Hindlimb muscle (tissue), 1 donor: ENCODE measurements at regions not wholly inside any gene's neighbourhood (a gene's known extent, or its start where the extent isn't known, plus 50 kb on each side); places are given as distances from the start of the nearest gene placed in this dataset.
"Not testable (repeated sequence)": the region's sequence is repeated elsewhere in the genome, so short reads cannot be mapped to it uniquely, and the experiment has no call there.

Experiments
- DNase-seq: peaks from one replicate; pipeline ENCODE4 v3.0.0-alpha.2; 2013

DNA sequence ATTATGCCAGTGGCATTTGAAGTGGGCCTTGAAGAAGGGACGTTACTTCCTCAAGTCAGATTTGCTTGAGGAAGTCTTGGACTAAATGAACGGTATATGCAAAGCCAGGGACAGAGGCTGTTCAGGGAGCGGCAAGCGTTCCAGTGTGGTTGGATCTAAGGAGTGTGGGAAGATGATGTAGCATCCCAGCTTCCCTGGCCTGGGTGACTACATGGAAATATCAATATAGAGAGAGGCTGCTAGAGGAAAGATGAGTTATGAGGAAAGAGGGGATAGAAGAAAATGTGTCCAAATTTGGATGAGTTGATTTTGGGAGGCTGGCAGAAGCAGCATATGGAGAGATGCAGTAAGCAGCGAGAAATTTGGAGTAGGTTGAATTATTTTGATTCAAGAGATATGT, 432.5 kb upstream of the TENM3 start:
- DNase-seq, result peak; percentile 19

DNA sequence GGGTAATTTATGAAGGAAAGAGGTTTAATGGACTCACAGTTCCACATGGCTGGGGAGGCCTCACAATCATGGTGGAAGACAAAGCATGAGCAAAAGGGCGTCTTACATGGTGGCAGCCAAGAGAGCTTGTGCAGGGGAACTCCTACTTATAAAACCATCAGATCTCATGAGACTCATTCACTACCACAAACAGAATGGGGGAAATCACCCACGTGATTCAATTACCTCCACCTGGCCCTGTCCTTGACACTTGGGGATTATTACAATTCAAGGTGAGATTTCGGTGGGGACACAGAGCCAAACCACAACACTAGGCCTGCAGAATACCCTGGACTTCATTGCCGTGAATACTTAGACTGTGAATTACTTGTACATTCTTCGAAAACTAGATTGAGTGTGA, 431.7 kb upstream of the TENM3 start:
- DNase-seq, result not testable (repeated sequence)

DNA sequence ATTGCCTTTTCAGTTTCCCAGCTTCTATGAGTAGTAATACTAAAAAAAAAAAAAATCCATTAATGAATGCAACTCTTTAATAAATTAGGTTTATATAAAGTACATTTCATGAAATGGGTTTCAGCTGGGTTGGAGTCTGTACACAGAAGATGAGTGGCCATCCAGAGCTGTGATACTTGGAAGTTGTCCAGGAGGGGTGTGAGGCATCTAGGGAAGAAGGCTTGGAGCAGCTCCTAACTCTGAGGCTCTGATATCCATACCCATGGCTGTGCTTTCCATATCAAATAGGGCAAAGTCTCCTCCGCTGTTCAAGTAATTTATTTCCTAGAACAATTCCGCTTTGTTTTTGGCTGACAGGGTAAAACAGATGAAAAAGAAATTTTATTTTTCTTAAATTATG, 423.3 kb upstream of the TENM3 start:
- DNase-seq, result no peak

DNA sequence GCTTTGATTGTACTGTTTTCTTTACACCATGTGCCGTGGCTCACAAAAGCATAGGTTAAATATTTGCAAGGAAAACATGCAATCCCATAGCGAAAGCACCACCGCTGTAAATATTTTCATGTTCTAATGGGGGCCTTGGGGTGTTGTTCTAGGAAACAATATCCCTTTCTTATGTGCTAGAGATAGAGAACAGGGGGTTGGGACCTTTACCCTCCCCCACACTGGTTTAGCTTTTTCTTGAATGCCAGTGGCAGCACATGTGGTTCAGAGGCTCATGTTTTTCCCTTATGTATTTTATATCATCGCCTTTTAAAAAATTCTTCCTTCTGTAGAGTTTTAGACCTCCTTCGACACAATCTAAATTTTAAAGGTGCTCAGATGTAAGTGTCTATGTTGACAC, 422.6 kb upstream of the TENM3 start:
- no peak for DNase-seq

DNA sequence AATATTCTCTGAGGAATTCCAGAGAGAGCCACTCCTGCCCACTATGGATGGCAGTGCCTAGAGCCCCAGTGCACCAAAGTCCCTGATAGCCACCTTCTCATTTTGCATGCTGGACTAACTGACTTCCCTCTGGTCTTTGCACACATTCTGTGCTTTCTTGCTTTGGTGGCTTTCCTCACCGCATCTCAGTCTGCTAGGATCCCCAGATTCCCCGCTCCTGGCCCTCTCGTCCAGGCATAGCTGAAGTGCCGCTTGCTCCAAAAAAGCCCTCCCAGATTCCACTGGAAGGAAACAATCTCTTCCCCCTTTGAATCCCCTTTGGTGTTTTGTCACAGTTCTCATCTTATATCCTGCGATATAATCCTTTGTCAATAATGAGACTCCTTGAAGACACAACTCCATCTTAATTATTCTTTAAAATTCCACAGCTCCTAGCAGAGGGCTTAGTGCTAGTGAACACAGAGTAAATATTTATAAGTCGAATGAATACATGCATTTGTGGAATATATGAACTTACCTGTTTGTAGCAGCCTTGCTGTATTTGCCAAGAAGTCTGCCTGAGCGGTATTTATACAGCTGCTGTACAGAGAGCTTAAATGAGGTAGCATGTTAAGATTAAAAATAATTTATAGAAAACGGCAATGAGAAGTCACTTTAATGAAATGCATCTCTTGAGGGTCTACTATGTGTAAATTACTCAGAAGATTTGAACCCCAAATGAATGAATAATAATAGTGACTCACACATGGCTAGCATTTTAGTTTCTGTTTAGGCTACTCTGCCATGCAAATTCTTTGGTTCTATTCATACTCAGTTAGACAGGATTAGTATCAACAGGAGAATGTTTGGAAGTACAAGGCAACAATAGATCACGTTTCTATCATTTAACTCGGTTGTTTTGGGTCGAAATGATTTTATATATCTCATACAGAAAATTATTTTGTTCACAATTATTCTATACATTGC, 421.9 kb upstream of the TENM3 start:
- DNase-seq, result no peak

DNA sequence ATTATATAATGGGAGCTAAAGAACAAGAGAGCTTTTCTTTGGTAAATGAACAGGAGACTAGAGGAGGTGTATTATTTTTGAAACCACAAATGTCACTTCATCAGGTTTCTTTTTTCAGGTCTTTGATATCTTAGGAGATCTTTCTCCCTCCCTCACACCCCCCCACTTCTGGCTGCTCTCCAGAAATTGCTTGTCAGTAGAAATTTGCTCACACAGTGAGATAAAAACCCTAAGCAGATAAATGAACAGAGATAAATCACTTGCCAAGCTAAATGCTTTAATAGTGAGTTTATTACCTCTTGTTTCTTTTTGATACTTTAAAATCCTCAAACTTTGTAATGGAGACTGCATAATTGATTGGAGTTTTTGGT, 421.2 kb upstream of the TENM3 start:
- no peak for DNase-seq

DNA sequence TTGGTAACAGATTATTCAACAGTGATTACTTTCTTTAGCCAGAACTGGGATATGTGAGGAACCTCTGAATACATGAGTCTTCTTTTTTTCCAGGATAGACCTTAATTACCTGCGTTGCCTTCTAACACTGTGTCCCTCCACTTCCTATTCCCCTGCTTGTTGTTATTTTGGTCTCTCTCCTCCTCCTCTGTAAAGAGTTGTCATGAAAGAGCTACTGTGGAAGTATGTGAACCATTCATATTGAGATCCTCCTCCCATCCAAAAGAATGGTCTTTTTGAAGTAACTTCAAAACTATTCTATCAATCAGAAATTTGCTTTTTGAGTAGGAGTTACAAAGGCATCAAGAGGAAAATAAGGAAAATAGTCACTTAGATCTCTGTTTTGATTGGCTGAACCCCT, 420.0 kb upstream of the TENM3 start:
- no peak for DNase-seq

DNA sequence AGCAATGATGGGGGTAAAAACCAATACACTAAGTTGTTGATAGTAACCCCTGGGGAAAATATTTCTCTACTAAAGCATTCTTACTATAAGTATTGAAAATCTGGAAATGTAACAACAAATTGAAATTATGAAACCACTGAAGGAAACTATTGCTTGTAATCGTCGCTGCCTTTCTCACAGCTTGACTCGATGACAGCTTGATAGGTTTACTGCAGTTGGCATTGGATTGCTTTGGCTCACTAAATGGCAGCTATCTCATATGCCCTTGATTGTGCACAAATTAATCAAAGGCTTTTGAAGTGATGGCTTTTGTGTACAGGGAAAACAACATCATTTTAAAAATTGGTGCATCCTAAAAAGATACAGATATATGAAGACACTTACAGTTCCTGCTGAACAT, 419.6 kb upstream of the TENM3 start:
- DNase-seq, result no peak

DNA sequence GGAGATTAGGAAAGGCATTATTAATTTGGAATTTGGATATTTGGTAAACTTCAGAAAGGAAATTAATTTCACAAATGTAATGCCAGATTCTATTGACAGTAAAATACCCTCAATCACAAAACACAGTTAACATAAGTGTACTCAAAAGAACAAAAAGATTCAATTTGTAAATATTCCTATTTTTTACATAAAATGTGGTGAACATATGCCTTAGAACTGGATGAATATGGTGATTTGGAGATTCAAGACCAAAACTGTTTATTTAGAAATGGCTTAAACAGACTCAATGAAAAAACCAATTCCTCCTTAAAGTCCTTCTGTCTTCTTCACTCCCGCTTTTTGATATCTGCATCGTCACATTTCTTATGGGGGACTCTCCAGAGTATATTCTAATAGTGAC, 417.6 kb upstream of the TENM3 start:
- DNase-seq, result no peak

DNA sequence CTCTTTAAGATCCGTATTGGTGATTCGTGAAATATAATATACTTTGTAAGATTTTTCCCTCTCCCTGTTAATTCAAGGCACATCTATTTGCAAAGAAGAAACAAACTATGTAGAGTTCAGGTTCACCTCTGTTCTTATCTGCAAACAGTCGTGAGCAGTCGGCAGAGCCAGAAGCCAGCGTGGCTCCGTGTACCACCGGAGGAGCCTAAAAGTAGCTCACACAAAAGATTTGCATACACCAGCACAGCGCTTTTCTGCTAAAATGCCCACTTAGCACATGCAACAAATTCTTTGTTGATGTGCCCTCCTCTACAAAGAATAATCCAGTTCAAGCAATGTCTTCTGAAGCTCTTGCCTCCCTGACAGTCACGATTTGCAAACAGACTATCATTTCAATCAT, 416.0 kb upstream of the TENM3 start:
- no peak for DNase-seq

DNA sequence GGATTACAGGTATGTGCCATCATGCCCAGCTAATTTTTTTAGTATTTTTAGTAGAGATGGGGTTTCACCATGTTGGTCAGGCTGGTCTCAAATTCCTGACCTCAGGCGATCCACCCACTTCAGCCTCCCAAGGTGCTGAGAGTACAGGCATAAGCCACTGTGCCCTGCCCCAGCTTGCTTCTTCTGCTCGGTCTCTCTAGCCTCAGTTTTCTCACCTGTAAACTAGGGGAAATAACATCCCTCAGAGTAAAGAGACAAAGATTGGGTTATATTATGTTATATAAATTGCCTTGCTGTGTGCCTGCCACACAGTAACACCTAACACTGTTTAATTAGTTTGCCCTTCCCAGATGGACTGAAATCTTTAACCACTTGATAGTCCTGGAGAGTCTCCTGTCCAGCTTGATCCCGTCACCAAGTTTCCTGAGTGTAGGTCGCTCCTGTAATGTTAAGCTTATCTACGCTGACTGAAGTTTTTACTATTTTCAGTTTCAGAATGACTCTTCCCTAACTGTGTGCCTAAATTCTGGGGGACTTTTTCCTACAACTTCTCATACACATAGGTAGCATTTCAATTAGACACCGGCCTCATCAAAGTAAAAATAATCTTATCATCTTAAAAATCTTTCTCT, 412.7 kb upstream of the TENM3 start:
- DNase-seq, result no peak

DNA sequence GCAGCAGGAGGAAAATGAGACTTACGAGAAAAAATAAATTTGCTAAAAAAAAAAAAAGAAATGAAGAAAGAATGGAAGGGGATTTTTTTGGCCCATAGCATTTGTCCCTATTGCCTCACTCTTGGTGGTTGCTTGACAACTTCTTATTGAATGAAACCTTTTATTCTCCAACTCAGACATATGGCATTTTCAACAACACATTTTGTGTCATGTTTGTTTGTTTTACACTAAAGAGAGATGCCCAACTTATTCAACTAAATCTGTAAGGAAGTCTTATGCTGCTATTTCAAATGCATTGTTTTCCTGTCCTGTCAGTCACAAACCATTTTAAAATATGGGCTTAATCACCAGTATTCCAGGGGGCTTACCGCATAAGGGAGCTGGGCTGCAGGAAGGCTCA, 409.1 kb upstream of the TENM3 start:
- DNase-seq, result no peak

DNA sequence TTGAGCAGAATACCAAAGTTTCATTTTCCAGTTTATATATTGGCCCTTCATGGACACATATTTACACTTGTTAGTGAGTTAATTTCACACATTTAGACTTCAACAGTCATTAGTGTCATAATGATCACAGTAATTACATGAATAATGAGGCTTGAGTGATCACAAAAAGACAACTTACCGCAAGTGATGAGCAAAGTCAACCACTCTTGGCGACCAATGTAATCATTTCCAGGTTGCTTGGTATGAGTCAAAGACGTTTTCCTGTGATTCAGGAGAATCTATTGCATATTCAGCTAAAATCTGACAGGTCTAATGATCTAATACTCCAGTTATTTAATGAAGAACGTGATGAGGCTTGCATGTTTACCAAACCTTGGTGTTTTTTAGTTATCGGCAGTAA, 407.9 kb upstream of the TENM3 start:
- no peak for DNase-seq

DNA sequence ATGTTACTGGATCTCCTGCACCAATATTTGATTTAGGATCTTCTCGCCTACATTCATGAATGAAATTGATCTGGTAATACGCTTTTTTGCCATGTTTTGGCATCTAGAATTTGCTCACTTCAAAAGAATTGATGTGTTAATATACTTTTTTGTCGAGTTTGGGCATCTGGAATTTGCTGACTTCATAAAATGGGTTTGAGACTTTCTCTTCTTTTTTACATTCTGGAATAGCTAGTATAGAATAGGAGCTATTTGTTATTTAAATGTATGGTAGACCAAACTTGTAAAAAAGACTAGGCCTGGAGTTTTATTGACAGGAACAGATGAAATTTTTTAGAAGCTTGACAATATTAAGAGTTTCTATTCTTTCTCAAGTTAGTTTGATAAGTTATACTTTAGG, 404.9 kb upstream of the TENM3 start:
- DNase-seq, result no peak

DNA sequence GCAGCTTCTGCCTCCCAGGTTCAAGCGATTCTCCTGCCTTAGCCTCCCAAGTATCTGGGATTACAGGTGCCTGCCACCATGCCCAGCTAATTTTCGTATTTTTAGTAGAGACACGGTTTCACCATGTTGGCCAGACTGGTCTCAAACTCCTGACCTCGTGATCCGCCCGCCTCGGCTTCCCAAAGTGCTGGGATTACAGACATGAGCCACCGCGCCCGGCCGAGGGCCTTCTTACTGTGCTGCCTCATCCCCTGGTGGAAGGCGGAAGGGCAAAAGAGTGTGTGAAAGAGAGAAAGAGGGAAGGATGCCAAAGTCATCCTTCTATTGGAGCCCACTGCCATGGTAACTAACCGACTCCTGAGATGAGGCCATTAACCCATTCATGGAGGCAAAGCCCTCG, 399.4 kb upstream of the TENM3 start:
- DNase-seq, result not testable (repeated sequence)

DNA sequence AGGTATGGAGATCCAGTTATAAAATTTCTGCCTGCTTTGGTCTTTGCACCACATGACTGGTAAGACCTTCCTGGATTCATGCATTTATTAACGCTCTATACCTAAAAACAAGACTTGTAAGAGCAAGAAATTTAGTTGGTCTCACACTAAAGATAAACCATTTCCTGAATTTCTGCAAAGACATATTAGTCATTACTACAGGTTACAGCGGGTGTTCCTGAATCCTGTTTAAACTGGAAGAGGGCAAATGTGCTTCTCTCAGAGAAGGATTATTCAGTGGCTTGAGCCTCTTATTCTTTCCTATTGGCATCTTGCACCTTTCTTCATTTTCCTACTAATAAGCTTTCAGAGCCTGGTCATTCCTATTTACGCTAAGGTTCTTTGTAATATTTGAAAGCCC, 397.6 kb upstream of the TENM3 start:
- DNase-seq, result no peak

DNA sequence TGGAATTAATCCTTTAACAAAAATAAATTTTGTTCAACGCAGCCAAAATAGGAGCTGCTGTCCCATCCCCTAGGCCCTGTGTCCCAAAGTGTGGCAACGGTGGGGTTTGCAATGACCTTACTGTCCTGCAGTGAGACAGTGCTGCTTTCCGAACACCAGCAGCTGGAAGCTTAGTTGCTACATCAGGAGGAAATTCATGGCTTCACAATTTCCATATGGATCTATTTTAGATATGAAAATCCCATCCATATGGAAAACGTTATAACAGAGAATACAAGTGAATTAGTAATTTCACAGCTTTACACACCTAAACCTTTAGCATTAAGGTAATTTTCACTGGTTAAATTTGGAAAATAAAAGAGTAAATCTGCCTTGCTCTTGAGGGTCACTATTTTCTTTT, 396.3 kb upstream of the TENM3 start:
- no peak for DNase-seq

DNA sequence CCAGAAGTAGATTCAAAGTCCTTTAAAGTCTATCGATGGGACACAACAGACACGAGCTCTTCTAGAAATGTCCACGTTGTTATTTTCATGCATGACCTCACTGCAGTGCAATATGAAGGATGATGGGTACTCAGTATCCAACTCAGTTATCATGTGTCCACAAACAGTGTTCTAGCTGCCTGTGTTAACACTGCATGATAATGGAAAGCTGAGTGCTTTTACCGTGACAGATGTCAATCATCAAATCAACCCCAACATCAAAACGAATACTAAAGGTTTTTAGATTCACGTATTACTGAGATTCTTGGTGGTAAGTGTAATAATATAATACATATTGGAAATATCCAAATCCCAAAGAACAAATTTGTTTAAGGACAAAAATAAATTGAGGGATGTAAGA, 394.8 kb upstream of the TENM3 start:
- DNase-seq, result no peak

DNA sequence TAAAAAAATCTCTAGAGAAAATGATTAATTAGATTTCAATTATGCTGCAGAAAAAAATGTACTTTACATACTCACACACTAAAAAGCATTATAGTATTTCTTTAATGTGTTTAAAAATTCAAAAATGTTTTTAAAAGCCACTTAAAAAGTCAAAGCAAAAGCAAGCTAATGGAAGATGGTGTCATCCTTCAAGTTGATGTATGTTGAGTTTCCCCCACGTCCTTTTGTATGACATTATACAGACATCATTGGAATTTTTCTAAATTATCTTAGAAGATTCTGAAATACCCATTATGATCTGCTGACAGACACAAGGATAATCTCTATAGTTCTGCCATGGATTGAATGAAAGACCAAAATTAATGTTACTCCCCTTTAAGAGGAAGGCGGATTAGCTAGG, 393.7 kb upstream of the TENM3 start:
- no peak for DNase-seq

DNA sequence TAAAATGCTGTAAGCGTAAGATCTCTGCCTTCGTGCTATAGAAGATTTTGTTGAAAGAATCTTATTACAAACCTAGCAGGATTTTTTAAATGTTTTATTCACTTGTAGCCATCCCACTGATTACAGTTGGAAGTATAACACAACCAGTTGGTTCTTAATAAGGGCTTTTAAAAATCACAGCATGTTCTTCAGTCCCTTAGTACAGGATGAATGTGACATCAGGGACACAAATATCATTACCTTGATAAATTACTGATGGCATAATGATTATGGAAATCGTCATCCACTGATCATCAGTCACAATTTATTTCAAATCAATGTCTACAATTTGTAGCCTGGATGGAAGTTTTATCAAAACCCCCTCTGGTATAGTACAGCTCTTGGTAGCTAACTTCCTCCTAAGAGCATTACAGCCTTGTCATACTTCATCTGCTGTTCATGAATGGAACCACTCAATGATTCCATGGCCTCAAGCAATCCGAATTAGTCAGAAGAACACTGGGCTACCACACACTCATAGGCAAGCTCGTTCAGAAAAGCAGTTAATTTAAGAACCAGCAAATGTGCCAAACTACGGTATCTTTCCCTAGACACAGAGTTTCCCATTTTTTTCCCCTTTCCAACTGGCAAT, 389.2 kb upstream of the TENM3 start:
- no peak for DNase-seq

DNA sequence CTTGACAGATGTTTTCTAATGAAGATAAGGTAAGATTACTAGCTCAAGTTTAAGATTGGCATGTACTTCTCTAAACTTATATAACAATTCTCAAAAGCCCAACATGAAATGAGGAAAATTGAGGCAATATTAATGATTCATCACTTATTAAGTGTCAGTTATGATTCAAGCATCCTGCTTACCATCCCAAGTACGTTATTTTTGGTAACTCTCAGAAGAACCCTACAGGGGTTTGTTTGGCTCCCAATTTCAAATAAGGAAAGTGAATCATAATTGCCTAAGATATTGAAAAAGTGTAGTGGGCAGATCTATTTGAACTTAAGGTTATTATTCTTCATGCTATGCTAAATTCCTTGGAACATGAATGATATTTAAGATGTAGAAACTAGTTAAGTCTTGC, 387.9 kb upstream of the TENM3 start:
- no peak for DNase-seq

DNA sequence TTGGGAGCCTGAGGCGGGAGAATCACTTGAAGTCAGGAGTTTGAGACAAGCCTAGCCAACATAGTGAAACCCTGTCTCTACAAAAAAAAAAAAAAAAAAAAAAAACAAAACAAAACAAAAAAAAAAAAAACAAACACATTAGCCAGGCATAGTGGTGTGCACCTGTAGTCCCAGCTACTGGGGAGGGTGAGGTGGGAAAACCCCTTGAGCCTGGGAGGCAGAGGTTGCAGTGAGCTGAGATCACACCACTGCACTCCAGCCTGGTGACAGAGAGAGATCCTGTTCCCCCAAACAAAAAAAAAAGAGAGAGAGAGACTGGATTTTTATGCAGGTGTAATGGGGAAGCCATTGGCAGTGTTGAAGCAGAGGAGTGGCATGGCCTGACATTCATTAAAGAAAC, 385.7 kb upstream of the TENM3 start:
- not testable (repeated sequence) for DNase-seq

DNA sequence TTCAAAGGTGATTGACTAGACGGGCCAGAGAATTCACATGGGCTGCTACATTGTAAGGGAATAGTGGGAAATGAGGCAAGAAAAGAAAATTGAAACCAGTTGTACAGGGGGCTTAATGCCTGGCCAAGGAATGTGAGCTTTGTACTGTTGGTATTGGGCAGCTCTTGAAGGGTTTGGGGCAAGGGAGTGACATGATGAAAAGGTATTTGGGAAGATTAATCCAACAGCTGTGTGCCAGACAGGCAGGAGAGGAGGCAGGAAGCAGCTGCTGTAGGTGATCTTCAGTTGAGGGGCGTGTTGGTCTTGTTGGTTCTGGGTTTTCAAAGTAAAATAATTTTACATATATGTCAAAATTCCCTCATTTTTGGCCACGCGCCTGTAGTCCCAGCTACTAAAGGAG, 384.5 kb upstream of the TENM3 start:
- DNase-seq, result no peak

DNA sequence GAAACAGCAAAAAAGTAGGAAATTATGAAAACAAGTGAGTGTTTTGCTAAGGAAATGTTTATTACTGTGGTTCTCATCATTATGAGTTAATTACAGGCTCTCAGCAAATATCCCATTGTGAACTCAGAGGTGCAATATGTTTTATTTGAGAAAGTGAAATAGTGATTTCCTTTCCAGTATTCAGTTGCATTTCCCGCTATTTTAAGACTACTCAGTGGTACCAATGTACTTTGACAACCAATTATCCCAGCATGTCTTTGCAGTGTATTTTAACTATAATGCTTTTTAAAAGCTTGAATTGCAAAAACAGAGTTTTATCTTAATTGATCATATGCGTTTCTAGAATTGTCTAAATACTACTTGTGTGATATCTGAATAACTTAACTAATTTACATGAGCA, 383.8 kb upstream of the TENM3 start:
- no peak for DNase-seq
